ENCODE measurements at regions not wholly inside any gene's neighbourhood (a gene's known extent, or its start where the extent isn't known, plus 50 kb on each side); places are given as distances from the start of the nearest gene placed in this dataset.

- H3K36me3 Mint-ChIP-seq = no peaks in the 10 kb centered on the region
- Histone ChIP-seq H3K9me3 (ENCODE audit: control insufficient read depth in 1 of 2, low read length in 2 of 2) (no peaks in the 10 kb centered on the region), H3K36me3 (ENCODE audit: insufficient read depth, low read length) (no peaks in the 10 kb centered on the region), H3K27ac (ENCODE audit: low read depth, low read length) (no peak overlapping the region), H3K27me3 (ENCODE audit: insufficient read depth, low read length) (no peaks in the 10 kb centered on the region), H3K4me1 (ENCODE audit: insufficient read depth, low read length) (no peaks in the 10 kb centered on the region), H3K4me3 (ENCODE audit: low read length in 2 of 2) (no peak overlapping the region)
- peaks cover 7 to 9% of the 10 kb centered on the region in 2 donors for H3K27me3 Mint-ChIP-seq
- no peak for DNase-seq
- ChIA-PET POLR2A (ENCODE audit: partially characterized antibody) (no interaction called here), CTCF (ENCODE audit: partially characterized antibody) (no interaction called here)
- intact Hi-C loops (cut with micrococcal nuclease) = no loop called here
- H3K9me3 Mint-ChIP-seq = peaks cover 0 to 1% (median 0%) of the 10 kb centered on the region in 8 donors
- H3K27ac Mint-ChIP-seq = no peak overlapping the region
- no peaks in the 10 kb centered on the region for H3K4me1 Mint-ChIP-seq
- H3K4me3 Mint-ChIP-seq = no peak overlapping the region
Observed at GRCh38 chr22:27142286-27142685, 484.9 kb downstream of the MIAT start.

- CTCF ChIA-PET (ENCODE audit: partially characterized antibody) = no interaction called here
- no peak for DNase-seq
- Mint-ChIP-seq H3K9me3 (peaks cover 0 to 10% (median under 1%) of the 10 kb centered on the region in 8 donors), H3K27ac (no peak overlapping the region), H3K27me3 (peaks cover 12 to 14% of the 10 kb centered on the region in 2 donors), H3K4me1 (no peaks in the 10 kb centered on the region), H3K36me3 (no peaks in the 10 kb centered on the region), H3K4me3 (no peak overlapping the region)
- no peaks in the 10 kb centered on the region for H3K27me3 ChIP-seq (ENCODE audit: insufficient read depth, low read length)
- H3K4me3 ChIP-seq (ENCODE audit: low read length in 2 of 2) = no peak overlapping the region
- H3K9me3 ChIP-seq (ENCODE audit: control insufficient read depth in 1 of 2, low read length in 2 of 2) = no peaks in the 10 kb centered on the region
- H3K4me1 ChIP-seq (ENCODE audit: insufficient read depth, low read length) = no peaks in the 10 kb centered on the region
- no peaks in the 10 kb centered on the region for H3K36me3 ChIP-seq (ENCODE audit: insufficient read depth, low read length)
- intact Hi-C loops (cut with micrococcal nuclease) = no loop called here
- H3K27ac ChIP-seq (ENCODE audit: low read depth, low read length) = no peak overlapping the region
- POLR2A ChIA-PET (ENCODE audit: partially characterized antibody) = no interaction called here
Observed at GRCh38 chr22:27144321-27144720, 486.9 kb downstream of the MIAT start.

- no peak overlapping the region for H3K4me3 Mint-ChIP-seq
- H3K9me3 Mint-ChIP-seq = peaks cover 0 to 10% (median 1%) of the 10 kb centered on the region in 8 donors
- Histone ChIP-seq H3K27ac (ENCODE audit: low read depth, low read length) (no peak overlapping the region), H3K36me3 (ENCODE audit: insufficient read depth, low read length) (no peaks in the 10 kb centered on the region), H3K9me3 (ENCODE audit: control insufficient read depth in 1 of 2, low read length in 2 of 2) (no peaks in the 10 kb centered on the region), H3K4me3 (ENCODE audit: low read length in 2 of 2) (no peak overlapping the region), H3K27me3 (ENCODE audit: insufficient read depth, low read length) (no peaks in the 10 kb centered on the region), H3K4me1 (ENCODE audit: insufficient read depth, low read length) (no peaks in the 10 kb centered on the region)
- H3K4me1 Mint-ChIP-seq = peaks cover 0 to 4% (median 2%) of the 10 kb centered on the region in 4 donors
- CTCF ChIA-PET (ENCODE audit: partially characterized antibody) = no interaction called here
- H3K36me3 Mint-ChIP-seq = no peaks in the 10 kb centered on the region
- POLR2A ChIA-PET (ENCODE audit: partially characterized antibody) = no interaction called here
- intact Hi-C loops (cut with micrococcal nuclease) = no loop called here
- H3K27me3 Mint-ChIP-seq = peaks cover 17 to 24% of the 10 kb centered on the region in 2 donors
- no peak for DNase-seq
- H3K27ac Mint-ChIP-seq = no peak overlapping the region
Observed at GRCh38 chr22:27146866-27147633, 489.7 kb downstream of the MIAT start.

GRCh38 chr22:27148055-27148454, 490.7 kb downstream of the MIAT start:
- no peak for DNase-seq
- Mint-ChIP-seq H3K4me1 (peaks cover 0 to 4% (median 2%) of the 10 kb centered on the region in 4 donors), H3K9me3 (peaks cover 0 to 15% (median 5%) of the 10 kb centered on the region in 8 donors), H3K4me3 (no peak overlapping the region), H3K36me3 (no peaks in the 10 kb centered on the region), H3K27ac (no peak overlapping the region), H3K27me3 (peaks cover 15 to 24% of the 10 kb centered on the region in 2 donors)
- Histone ChIP-seq H3K9me3 (ENCODE audit: control insufficient read depth in 1 of 2, low read length in 2 of 2) (no peaks in the 10 kb centered on the region), H3K27me3 (ENCODE audit: insufficient read depth, low read length) (no peaks in the 10 kb centered on the region), H3K36me3 (ENCODE audit: insufficient read depth, low read length) (no peaks in the 10 kb centered on the region), H3K4me3 (ENCODE audit: low read length in 2 of 2) (no peak overlapping the region), H3K4me1 (ENCODE audit: insufficient read depth, low read length) (no peaks in the 10 kb centered on the region), H3K27ac (ENCODE audit: low read depth, low read length) (no peak overlapping the region)
- ChIA-PET CTCF (ENCODE audit: partially characterized antibody) (no interaction called here), POLR2A (ENCODE audit: partially characterized antibody) (no interaction called here)
- intact Hi-C loops (cut with micrococcal nuclease) = no loop called here

GRCh38 chr22:27148886-27149470, 491.6 kb downstream of the MIAT start:
- peaks cover 16 to 24% of the 10 kb centered on the region in 2 donors for H3K27me3 Mint-ChIP-seq
- CTCF ChIA-PET (ENCODE audit: partially characterized antibody) = no interaction called here

GRCh38 chr22:27149921-27150543, 492.6 kb downstream of the MIAT start:
- no peak overlapping the region for H3K27ac ChIP-seq (ENCODE audit: low read depth, low read length)
- Mint-ChIP-seq H3K4me1 (peaks cover 0 to 4% (median 2%) of the 10 kb centered on the region in 4 donors), H3K9me3 (peaks cover 0 to 19% (median 8%) of the 10 kb centered on the region in 8 donors), H3K4me3 (no peak overlapping the region), H3K27me3 (peaks cover 15 to 21% of the 10 kb centered on the region in 2 donors), H3K27ac (no peak overlapping the region), H3K36me3 (no peaks in the 10 kb centered on the region)
- DNase-seq = no peak
- ChIA-PET POLR2A (ENCODE audit: partially characterized antibody) (no interaction called here), CTCF (ENCODE audit: partially characterized antibody) (no interaction called here)
- intact Hi-C loops (cut with micrococcal nuclease) = no loop called here
- H3K36me3 ChIP-seq (ENCODE audit: insufficient read depth, low read length) = no peaks in the 10 kb centered on the region
- H3K9me3 ChIP-seq (ENCODE audit: control insufficient read depth in 1 of 2, low read length in 2 of 2) = no peaks in the 10 kb centered on the region
- H3K4me3 ChIP-seq (ENCODE audit: low read length in 2 of 2) = no peak overlapping the region
- no peaks in the 10 kb centered on the region for H3K27me3 ChIP-seq (ENCODE audit: insufficient read depth, low read length)
- no peaks in the 10 kb centered on the region for H3K4me1 ChIP-seq (ENCODE audit: insufficient read depth, low read length)

More at GRCh38 chr22:27148886-27149470, 491.6 kb downstream of the MIAT start:
- no peaks in the 10 kb centered on the region for H3K4me1 ChIP-seq (ENCODE audit: insufficient read depth, low read length)
- Mint-ChIP-seq H3K36me3 (no peaks in the 10 kb centered on the region), H3K27ac (no peak overlapping the region), H3K4me3 (no peak overlapping the region), H3K4me1 (peaks cover 0 to 4% (median 2%) of the 10 kb centered on the region in 4 donors), H3K9me3 (peaks cover 0 to 19% (median 7%) of the 10 kb centered on the region in 8 donors)
- no peak overlapping the region for H3K4me3 ChIP-seq (ENCODE audit: low read length in 2 of 2)
- H3K27me3 ChIP-seq (ENCODE audit: insufficient read depth, low read length) = no peaks in the 10 kb centered on the region
- intact Hi-C loops (cut with micrococcal nuclease) = no loop called here
- no peak for DNase-seq
- no peak overlapping the region for H3K27ac ChIP-seq (ENCODE audit: low read depth, low read length)
- POLR2A ChIA-PET (ENCODE audit: partially characterized antibody) = no interaction called here
- no peaks in the 10 kb centered on the region for H3K36me3 ChIP-seq (ENCODE audit: insufficient read depth, low read length)
- no peaks in the 10 kb centered on the region for H3K9me3 ChIP-seq (ENCODE audit: control insufficient read depth in 1 of 2, low read length in 2 of 2)

- CTCF ChIA-PET (ENCODE audit: partially characterized antibody) = no interaction called here
- Histone ChIP-seq H3K9me3 (ENCODE audit: control insufficient read depth in 1 of 2, low read length in 2 of 2) (no peaks in the 10 kb centered on the region), H3K27me3 (ENCODE audit: insufficient read depth, low read length) (no peaks in the 10 kb centered on the region), H3K4me3 (ENCODE audit: low read length in 2 of 2) (no peak overlapping the region), H3K4me1 (ENCODE audit: insufficient read depth, low read length) (no peaks in the 10 kb centered on the region), H3K36me3 (ENCODE audit: insufficient read depth, low read length) (no peaks in the 10 kb centered on the region), H3K27ac (ENCODE audit: low read depth, low read length) (no peak overlapping the region)
- H3K9me3 Mint-ChIP-seq = peaks cover 0 to 19% (median 8%) of the 10 kb centered on the region in 8 donors
- no peak for DNase-seq
- intact Hi-C loops (cut with micrococcal nuclease) = no loop called here
- H3K27me3 Mint-ChIP-seq = peaks cover 15 to 21% of the 10 kb centered on the region in 2 donors
- no peaks in the 10 kb centered on the region for H3K36me3 Mint-ChIP-seq
- no peak overlapping the region for H3K4me3 Mint-ChIP-seq
- no peak overlapping the region for H3K27ac Mint-ChIP-seq
- POLR2A ChIA-PET (ENCODE audit: partially characterized antibody) = no interaction called here
- peaks cover 0 to 4% (median 2%) of the 10 kb centered on the region in 4 donors for H3K4me1 Mint-ChIP-seq
Observed at GRCh38 chr22:27150544-27150941, 493.2 kb downstream of the MIAT start.

Data from CD4-positive, alpha-beta memory T cell (primary cell).